Gastroesophageal sphincter (tissue), 3 donors: ENCODE measurements at regions not wholly inside any gene's neighbourhood (a gene's known extent, or its start where the extent isn't known, plus 50 kb on each side); places are given as distances from the start of the nearest gene placed in this dataset.

ENCODE experiments used
- EP300 ChIP-seq: sonication (generic); formaldehyde crosslinking; IDR thresholded peaks from one replicate; pipeline ENCODE4 v1.6.1; 2017; ENCODE audit warnings: antibody characterized with exemption, mild to moderate bottlenecking
- POLR2A ChIP-seq, 2 donors: fragments of 450-650 bp; IDR thresholded peaks; one replicate each; pipeline ENCODE4 v1.6.1; 2017; ENCODE audit warnings: antibody characterized with exemption in 2 of 2, mild to moderate bottlenecking in 2 of 2, moderate library complexity in 1 of 2
- POLR2AphosphoS5 ChIP-seq: sonication (generic); formaldehyde crosslinking; IDR thresholded peaks from one replicate; pipeline ENCODE4 v1.6.1; 2017; ENCODE audit warnings: antibody characterized with exemption
- TF ChIP-seq, protein P1 (sequence below), 4 experiments: fragments of 200-600 bp in 2 of 4; fragments of 450-650 bp in 2 of 4; sonication (generic) in 1 of 4; IDR thresholded peaks; one replicate each; pipeline ENCODE4 v1.5.1; 2017 to 2019; ENCODE audit warnings: antibody characterized with exemption in 4 of 4, mild to moderate bottlenecking in 2 of 4, moderate library complexity in 2 of 4

DNA sequence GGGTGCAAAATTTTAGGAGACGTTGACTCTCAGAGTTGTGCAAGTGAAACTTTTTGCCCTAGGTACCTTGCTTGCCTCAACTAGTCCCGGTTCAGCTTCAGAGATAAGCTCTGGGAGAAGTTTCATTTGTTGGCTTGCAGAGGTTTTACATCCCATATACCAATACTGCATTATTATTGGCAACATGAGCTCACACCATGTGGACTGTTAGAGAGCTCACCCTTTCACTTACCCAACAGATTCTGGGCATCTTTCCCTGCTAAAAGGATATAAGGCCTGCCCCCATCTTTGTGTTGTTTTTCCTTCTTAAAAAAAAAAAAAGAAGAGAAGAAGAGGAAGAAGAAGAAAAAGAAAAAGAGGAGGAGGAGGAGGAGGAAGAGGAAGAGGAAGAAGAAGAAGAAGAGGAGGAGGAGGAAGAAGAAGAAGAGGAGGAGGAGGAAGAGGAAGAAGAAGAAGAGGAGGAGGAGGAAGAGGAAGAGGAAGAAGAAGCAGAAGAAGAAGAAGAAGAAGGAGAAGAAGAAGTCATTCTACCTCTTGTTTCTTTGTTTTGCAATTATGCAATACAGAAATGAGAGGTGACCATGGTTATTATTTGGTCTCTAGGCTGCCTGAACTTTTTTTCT is 292.6 kb upstream of the IRX3 start:
- TF ChIP-seq, protein P1, sequence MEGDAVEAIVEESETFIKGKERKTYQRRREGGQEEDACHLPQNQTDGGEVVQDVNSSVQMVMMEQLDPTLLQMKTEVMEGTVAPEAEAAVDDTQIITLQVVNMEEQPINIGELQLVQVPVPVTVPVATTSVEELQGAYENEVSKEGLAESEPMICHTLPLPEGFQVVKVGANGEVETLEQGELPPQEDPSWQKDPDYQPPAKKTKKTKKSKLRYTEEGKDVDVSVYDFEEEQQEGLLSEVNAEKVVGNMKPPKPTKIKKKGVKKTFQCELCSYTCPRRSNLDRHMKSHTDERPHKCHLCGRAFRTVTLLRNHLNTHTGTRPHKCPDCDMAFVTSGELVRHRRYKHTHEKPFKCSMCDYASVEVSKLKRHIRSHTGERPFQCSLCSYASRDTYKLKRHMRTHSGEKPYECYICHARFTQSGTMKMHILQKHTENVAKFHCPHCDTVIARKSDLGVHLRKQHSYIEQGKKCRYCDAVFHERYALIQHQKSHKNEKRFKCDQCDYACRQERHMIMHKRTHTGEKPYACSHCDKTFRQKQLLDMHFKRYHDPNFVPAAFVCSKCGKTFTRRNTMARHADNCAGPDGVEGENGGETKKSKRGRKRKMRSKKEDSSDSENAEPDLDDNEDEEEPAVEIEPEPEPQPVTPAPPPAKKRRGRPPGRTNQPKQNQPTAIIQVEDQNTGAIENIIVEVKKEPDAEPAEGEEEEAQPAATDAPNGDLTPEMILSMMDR (IDR thresholded peaks at IDR 0.05), result no peak
- no peak for TF ChIP-seq EP300
- TF ChIP-seq POLR2AphosphoS5, result no peak
- TF ChIP-seq POLR2A (IDR thresholded peaks at IDR 0.05), result no peak
